AG10803 (cell line): ENCODE measurements at regions not wholly inside any gene's neighbourhood (a gene's known extent, or its start where the extent isn't known, plus 50 kb on each side); places are given as distances from the start of the nearest gene placed in this dataset.
"Not testable (repeated sequence)": the region's sequence is repeated elsewhere in the genome, so short reads cannot be mapped to it uniquely, and the experiment has no call there.

Experiments
- DNase-seq: peaks from one replicate; pipeline ENCODE4 v3.0.0; 2010; ENCODE audit warnings: low read depth
- H3K4me3 ChIP-seq: 2 replicates; pipeline ENCODE4 v1.5.1; 2011; ENCODE audit warnings: mild to moderate bottlenecking, low read length, control low read depth
- TF ChIP-seq, protein P1 (sequence below): conservative IDR thresholded peaks from 2 replicates; pipeline ENCODE4 v1.5.1; 2011; ENCODE audit warnings: mild to moderate bottlenecking, low read length, control low read depth, inconsistent platforms

GRCh38 chr5:68685863-68686262 is 408.0 kb upstream of the SLC30A5 start:
- TF ChIP-seq, protein P1, sequence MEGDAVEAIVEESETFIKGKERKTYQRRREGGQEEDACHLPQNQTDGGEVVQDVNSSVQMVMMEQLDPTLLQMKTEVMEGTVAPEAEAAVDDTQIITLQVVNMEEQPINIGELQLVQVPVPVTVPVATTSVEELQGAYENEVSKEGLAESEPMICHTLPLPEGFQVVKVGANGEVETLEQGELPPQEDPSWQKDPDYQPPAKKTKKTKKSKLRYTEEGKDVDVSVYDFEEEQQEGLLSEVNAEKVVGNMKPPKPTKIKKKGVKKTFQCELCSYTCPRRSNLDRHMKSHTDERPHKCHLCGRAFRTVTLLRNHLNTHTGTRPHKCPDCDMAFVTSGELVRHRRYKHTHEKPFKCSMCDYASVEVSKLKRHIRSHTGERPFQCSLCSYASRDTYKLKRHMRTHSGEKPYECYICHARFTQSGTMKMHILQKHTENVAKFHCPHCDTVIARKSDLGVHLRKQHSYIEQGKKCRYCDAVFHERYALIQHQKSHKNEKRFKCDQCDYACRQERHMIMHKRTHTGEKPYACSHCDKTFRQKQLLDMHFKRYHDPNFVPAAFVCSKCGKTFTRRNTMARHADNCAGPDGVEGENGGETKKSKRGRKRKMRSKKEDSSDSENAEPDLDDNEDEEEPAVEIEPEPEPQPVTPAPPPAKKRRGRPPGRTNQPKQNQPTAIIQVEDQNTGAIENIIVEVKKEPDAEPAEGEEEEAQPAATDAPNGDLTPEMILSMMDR, result no peak

GRCh38 chr5:68688547-68688946 is 405.3 kb upstream of the SLC30A5 start:
- H3K4me3 ChIP-seq, result no peak overlapping the region
- DNase-seq, result no peak
- TF ChIP-seq, protein P1, result no peak

More at GRCh38 chr5:68685863-68686262, 408.0 kb upstream of the SLC30A5 start:
- DNase-seq, result no peak
- H3K4me3 ChIP-seq, result no peak overlapping the region

- no peak overlapping the region for H3K4me3 ChIP-seq
- DNase-seq, result no peak
- TF ChIP-seq, protein P1, result no peak
Measured at GRCh38 chr5:68689010-68689409, 404.8 kb upstream of the SLC30A5 start.

GRCh38 chr5:68691874-68692273 is 401.9 kb upstream of the SLC30A5 start:
- not testable (repeated sequence) for DNase-seq, H3K4me3 ChIP-seq

DNA sequence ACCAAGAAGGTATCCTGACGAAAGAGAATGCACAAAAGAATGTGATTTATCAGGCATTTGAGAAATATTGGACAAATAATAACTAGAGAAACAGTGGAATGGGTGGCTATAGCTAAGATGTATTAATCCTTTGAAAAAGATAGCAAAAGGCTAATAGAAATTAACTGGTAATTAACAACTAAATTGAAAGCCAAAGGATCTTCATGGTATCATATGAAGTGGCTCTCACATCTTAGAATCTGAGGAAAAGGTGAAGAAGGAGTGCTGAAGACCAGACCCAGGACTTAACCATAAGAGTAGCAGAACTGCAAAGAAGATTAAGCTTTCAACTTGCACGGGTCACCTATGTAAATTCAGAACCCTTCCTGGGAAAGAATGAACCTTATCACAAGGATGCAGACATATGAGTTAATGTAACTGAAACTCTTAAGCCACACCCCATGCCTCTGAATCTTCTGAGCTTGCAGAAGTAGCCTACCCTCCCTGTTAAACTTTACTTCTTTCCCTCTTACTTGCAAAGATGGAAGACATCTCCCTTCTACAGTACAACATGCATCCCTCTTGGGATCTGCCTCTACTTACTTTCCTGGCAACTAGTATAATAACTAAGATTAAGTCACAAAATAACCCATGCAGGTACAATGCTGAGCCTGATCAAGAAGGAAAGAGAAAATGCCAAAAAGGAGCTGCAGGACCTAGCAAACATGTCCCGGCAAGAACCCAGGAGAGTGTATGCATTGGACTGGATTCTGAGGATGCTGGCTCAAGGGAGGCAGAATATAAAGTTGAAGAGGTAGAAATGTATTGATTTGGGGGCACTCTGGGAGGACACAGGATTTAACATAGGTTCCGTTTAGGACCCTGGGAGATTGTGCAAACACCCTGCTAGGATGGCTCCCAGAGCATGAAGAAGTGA is 395.5 kb upstream of the SLC30A5 start:
- no peak for DNase-seq
- no peak overlapping the region for H3K4me3 ChIP-seq
- TF ChIP-seq, protein P1, result no peak

DNA sequence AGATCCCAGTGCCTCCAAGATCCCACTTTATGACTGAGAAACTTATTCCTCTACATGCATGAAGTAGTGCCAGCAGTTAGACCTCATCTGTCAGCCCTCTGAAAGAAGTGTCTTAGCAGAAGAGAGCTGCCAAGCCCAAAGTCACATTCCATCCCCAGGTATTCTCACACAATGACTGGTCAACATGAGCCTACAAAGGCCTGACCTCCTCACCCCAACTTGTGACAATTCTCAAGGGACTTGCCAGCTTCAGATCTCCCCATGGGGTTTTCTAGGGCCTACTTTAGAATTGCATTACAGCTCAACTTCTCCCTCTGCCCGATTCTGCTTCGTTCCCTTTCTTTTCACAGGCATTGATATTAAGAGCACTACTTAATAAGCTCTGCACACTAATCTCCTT is 393.8 kb upstream of the SLC30A5 start:
- no peak for DNase-seq
- TF ChIP-seq, protein P1, result no peak
- no peak overlapping the region for H3K4me3 ChIP-seq

DNA sequence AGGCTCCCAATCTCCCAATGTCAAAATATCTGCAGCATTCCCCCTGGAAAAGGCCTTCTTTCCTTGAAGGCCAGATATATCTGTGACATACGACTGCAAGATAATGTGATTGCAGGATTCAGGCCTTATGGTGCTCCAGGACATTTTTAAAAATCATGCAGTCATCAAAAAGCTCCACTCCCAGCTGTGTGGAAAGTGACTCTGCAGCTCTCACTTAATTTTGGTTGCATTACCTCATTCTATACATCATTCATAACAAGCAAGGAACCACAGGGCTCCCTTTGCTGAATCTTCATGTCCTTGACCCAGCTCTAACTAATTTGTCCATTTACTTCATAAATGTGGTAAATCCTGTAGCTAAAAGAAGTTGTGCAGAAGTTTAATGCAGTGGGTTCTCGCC is 386.2 kb upstream of the SLC30A5 start:
- DNase-seq, result no peak
- TF ChIP-seq, protein P1, result no peak
- H3K4me3 ChIP-seq, result no peak overlapping the region
